ENCODE measurements at regions not wholly inside any gene's neighbourhood (a gene's known extent, or its start where the extent isn't known, plus 50 kb on each side); places are given as distances from the start of the nearest gene placed in this dataset.
"Not testable (repeated sequence)": the region's sequence is repeated elsewhere in the genome, so short reads cannot be mapped to it uniquely, and the experiment has no call there.

DNA sequence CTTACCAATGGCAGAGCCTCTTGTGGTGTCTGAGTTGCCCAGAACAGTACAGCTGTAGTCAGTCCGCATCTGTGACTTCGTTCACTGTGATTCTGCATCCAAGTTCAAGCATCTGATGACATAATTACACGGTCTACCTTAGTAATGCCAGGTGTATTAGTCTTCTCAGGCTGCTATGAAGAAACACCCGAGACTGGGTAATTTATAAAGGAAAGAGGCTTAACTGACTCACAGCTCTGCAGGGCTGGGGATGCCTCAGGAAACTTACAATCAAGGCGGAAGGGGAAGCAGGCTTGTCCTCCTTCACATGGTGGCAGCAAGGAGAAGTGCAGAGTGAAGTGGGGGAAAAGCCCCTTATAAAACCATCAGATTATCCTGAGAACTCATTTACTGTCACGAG lies 163.9 kb upstream of the SULF2 start:
- no peak for ATAC-seq
- DNase-seq = no peak
- intact Hi-C loops (cut with DNase I) = no loop called here

- no peak for ATAC-seq
- no peak for DNase-seq
- intact Hi-C loops (cut with DNase I) = no loop called here
These were observed 159.4 kb upstream of the SULF2 start for GRCh38 chr20:47944682-47945081.

GRCh38 chr20:47941869-47942268 lies 156.6 kb upstream of the SULF2 start:
- no peak for ATAC-seq
- intact Hi-C loops (cut with DNase I) = no loop called here
- no peak for DNase-seq

DNA sequence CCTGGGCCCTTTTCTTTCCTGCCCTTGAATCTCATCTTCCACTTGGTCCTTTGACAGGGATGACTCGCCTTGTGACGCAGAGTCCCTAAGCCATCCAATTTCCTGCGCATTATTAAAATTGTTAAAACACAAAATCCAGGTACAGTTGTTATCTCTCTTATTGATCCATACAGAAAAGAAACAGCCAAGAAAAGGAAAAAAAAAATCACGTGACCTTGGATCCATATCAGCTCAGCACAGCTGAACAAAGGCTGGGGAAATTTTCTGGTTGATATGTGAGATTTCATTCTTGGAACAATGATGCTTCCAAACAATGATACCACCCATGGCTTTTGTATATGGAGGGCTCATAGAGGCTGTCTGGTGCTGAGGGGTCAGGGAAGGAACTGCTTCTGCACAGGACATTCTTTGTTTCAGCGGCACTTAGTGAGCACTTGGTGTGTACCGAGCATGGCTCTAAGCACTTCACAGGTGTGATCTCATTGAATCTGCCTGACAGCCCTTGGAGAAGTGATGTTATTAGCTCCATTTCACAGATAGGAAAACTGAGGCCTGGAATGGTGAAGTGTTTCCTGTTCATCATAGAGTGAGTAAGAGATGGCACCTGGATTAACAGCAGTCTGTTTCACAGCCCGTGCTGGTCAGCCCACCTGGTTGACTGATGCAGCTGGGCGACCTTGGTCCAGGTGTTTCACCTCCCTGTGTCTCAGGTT lies 155.0 kb upstream of the SULF2 start:
- ATAC-seq = no peak

GRCh38 chr20:47936612-47937011 lies 151.3 kb upstream of the SULF2 start:
- intact Hi-C loops (cut with DNase I) = loop anchor here in 1 of 2 donors (10.0 kb wide), 1 partner anchor 58 kb away; no protein-coding TSS in a partner anchor
- ATAC-seq (no peak), DNase-seq (no peak)

More for the DNA sequence above, 155.0 kb upstream of the SULF2 start:
- no peak for DNase-seq
- intact Hi-C loops (cut with DNase I) = no loop called here

DNA sequence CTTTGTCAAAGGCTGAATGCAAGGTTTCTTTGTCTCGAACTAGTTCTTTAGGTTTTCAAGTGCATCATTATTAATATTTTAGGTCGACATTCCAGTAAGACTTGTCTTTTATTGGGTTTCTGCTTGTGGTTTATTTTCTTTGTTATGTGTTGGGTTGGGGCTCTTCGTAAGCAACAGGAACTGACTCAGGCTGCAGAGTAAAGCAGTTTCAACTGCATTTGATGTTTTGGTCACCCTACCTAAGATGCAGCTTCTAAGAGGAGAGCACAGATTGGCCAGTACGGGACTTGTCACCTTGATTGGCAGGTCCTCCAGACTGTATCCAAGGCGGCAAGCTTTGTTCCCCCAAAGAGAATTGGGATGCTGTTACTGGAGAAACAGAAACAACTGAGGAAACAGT lies 149.5 kb upstream of the SULF2 start:
- DNase-seq (no peak), ATAC-seq (no peak)
- intact Hi-C loops (cut with DNase I) = loop anchor here in 1 of 2 donors (10.0 kb wide), 1 partner anchor 60 kb away; no protein-coding TSS in a partner anchor

- ATAC-seq = no peak
- intact Hi-C loops (cut with DNase I) = loop anchor here in 1 of 2 donors (10.0 kb wide), 1 partner anchor 63 kb away; no protein-coding TSS in a partner anchor
- DNase-seq = no peak
These were observed 146.2 kb upstream of the SULF2 start for GRCh38 chr20:47931443-47931842.

DNA sequence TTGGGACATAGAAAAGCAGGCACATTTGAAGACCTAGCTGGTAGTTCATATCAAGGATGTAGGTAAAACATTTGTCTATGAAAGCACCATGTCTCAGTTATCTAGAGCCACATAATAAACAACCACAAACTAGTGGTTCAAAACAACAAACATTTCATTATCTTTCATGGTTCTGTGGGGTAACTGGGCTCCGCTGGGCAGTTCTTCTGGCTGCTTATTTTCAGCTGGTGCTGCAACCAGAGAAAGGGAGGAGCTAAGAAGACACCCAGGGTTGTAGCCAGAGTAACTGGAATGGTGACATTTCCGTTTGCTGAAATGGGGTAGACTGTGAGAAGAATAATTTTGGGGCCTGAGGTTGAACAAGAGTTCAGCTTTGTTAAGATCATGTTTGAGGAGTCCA lies 145.7 kb upstream of the SULF2 start:
- intact Hi-C loops (cut with DNase I) = loop anchor here in 1 of 2 donors (10.0 kb wide), 1 partner anchor 64 kb away; no protein-coding TSS in a partner anchor
- ATAC-seq (no peak), DNase-seq (no peak)

GRCh38 chr20:47929368-47930115 lies 144.3 kb upstream of the SULF2 start:
- intact Hi-C loops (cut with DNase I) = loop anchor here in 1 of 2 donors (10.0 kb wide), 1 partner anchor 65 kb away; no protein-coding TSS in a partner anchor
- ATAC-seq (peak in 1 of 2 donors; percentile 57), DNase-seq (no peak)

- no peak for DNase-seq
These were observed 142.7 kb upstream of the SULF2 start for GRCh38 chr20:47927944-47928343.

GRCh38 chr20:47927385-47927851 lies 142.1 kb upstream of the SULF2 start:
- DNase-seq (no peak), ATAC-seq (no peak)
- intact Hi-C loops (cut with DNase I) = no loop called here

More at GRCh38 chr20:47927944-47928343, 142.7 kb upstream of the SULF2 start:
- intact Hi-C loops (cut with DNase I) = no loop called here
- ATAC-seq = no peak

- intact Hi-C loops (cut with DNase I) = no loop called here
- no peak for ATAC-seq
These were observed 141.4 kb upstream of the SULF2 start for GRCh38 chr20:47926731-47927130.

DNA sequence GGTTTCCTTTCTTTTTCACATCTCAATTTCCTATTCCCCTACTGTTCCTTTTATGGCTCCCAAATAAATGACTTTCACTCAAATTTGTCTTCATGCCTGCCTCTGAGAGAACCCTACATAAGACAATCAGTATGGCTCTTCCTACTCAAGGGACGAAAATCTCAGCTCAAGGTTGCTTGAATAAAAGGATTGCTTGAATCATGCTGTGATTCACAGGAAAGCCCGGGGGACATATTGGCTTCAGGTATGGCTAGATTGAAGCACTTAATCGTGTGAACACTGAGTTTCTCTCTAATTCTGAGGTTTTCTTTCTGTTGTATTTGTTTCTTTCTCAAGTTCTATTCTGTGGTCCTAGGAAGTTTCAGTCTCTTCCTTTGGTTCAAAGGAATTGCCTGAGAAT lies 140.3 kb upstream of the SULF2 start:
- no peak for ATAC-seq
- DNase-seq = no peak
- intact Hi-C loops (cut with DNase I) = no loop called here

More at GRCh38 chr20:47926731-47927130, 141.4 kb upstream of the SULF2 start:
- DNase-seq = no peak

DNA sequence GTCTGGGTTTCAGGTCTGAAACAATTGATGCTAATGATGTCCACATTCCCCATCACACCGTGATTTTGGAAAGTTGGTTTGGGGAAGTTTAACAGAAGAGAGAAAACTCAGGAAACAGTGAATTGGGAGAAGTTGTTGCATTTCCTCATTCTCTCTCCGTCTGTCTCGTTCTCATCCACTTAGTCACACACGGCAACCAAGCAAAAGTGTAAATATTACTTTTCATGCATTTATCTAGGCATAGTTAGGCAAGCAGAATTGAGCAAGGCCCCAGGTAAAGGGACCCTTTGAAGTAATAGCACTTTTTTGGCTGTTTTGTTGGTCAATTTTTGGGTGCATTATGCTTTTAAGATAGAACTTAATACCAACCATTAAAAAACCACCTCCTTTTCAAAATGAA lies 137.0 kb upstream of the SULF2 start:
- DNase-seq (no peak), ATAC-seq (peak in 1 of 2 donors; percentile 78)
- intact Hi-C loops (cut with DNase I) = no loop called here

GRCh38 chr20:47921829-47922228 lies 136.5 kb upstream of the SULF2 start:
- intact Hi-C loops (cut with DNase I) = not testable (repeated sequence)

DNA sequence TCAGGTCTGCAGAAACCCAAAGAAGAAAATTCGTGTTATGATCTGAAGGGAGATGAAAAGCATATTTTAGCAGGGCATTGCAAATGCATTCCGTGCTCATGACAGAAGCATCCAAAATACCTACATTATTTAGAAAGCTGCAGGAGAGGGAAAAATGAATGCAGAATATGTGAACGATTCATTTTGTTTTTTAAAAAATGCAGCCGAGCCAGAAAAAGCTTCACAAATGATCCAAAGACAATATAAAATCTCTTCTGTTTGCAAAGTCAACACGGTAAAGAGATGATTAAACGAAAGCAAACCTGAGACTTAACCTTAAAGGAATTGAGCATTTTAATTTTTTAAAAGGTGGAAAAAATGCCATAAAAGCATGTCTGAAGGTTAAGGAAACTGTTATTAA lies 136.1 kb upstream of the SULF2 start:
- intact Hi-C loops (cut with DNase I) = no loop called here
- DNase-seq (no peak), ATAC-seq (no peak)

More at GRCh38 chr20:47921829-47922228, 136.5 kb upstream of the SULF2 start:
- ATAC-seq = peak in 1 of 2 donors; percentile 51
- DNase-seq = not testable (repeated sequence)

- intact Hi-C loops (cut with DNase I) = no loop called here
- ATAC-seq (no peak), DNase-seq (no peak)
These were observed 132.3 kb upstream of the SULF2 start for GRCh38 chr20:47917549-47918070.

GRCh38 chr20:47915495-47915894 lies 130.2 kb upstream of the SULF2 start:
- no peak for DNase-seq
- intact Hi-C loops (cut with DNase I) = no loop called here
- ATAC-seq = no peak

DNA sequence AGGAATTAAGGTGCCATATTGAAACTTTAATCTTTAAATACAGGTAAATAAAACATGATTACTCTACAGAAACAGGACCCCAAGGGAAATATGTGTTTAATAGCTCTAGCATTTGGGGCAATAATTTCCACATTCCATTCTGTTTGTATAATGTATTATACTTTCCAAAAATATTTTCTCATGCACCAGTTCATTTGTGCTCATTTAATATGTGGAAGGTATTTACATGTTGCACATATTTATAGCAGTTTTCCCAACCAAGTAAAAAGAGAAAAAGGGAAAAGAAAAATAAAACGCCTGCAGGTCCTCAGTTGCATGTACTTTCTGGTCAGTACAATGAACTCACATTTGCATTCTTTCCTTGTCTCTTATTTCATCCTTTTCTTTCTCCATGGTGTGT lies 129.5 kb upstream of the SULF2 start:
- intact Hi-C loops (cut with DNase I) = no loop called here
- no peak for ATAC-seq
- no peak for DNase-seq

Data from left cardiac atrium (tissue), 4 donors.